ENCODE measurements at regions not wholly inside any gene's neighbourhood (a gene's known extent, or its start where the extent isn't known, plus 50 kb on each side); places are given as distances from the start of the nearest gene placed in this dataset.

- no peak for TF ChIP-seq ZNF274 (IDR thresholded peaks at IDR 0.05; ENCODE audit: low read depth, low read length)
- TF ChIP-seq YY1 (IDR thresholded peaks at IDR 0.05; ENCODE audit: insufficient read depth, insufficient read length): no peak
Observed at GRCh38 chr7:56222866-56223265, 106.6 kb upstream of the NUPR2 start.
